ENCODE measurements at regions not wholly inside any gene's neighbourhood (a gene's known extent, or its start where the extent isn't known, plus 50 kb on each side); places are given as distances from the start of the nearest gene placed in this dataset.
"Not testable (repeated sequence)": the region's sequence is repeated elsewhere in the genome, so short reads cannot be mapped to it uniquely, and the experiment has no call there.

- no peak for DNase-seq
Measured at GRCh38 chr15:62324382-62324781, 159.3 kb upstream of the C2CD4B start.

GRCh38 chr15:62325597-62325996, 160.5 kb upstream of the C2CD4B start:
- no peak for DNase-seq

GRCh38 chr15:62326460-62327011, 161.5 kb upstream of the C2CD4B start:
- no peak for DNase-seq

GRCh38 chr15:62327406-62327805, 162.3 kb upstream of the C2CD4B start:
- no peak for DNase-seq

- DNase-seq = not testable (repeated sequence)
Measured at GRCh38 chr15:62332472-62332871, 167.4 kb upstream of the C2CD4B start.

GRCh38 chr15:62334536-62334935, 169.5 kb upstream of the C2CD4B start:
- no peak for DNase-seq

GRCh38 chr15:62337934-62338333, 172.8 kb upstream of the C2CD4B start:
- DNase-seq = no peak

- DNase-seq = no peak
Measured at GRCh38 chr15:62338497-62338896, 173.4 kb upstream of the C2CD4B start.

GRCh38 chr15:62342959-62343358, 177.9 kb upstream of the C2CD4B start:
- no peak for DNase-seq

GRCh38 chr15:62343397-62343796, 178.3 kb upstream of the C2CD4B start:
- DNase-seq = no peak

GRCh38 chr15:62344806-62345539, 179.9 kb upstream of the C2CD4B start:
- DNase-seq = peak; percentile 93

- DNase-seq = no peak
Measured at GRCh38 chr15:62346168-62346567, 181.1 kb upstream of the C2CD4B start.

- DNase-seq = peak; percentile 46
Measured at GRCh38 chr15:62348118-62348517, 183.0 kb upstream of the C2CD4B start.

- DNase-seq = peak; percentile 70
Measured at GRCh38 chr15:62348623-62349022, 183.5 kb upstream of the C2CD4B start.

- no peak for DNase-seq
Measured at GRCh38 chr15:62352817-62353216, 187.7 kb upstream of the C2CD4B start.

- DNase-seq = no peak
Measured at GRCh38 chr15:62357431-62357830, 192.3 kb upstream of the C2CD4B start.

- no peak for DNase-seq
Measured at GRCh38 chr15:62359416-62359815, 194.3 kb upstream of the C2CD4B start.

GRCh38 chr15:62360332-62361097, 195.4 kb upstream of the C2CD4B start:
- no peak for DNase-seq

- no peak for DNase-seq
Measured at GRCh38 chr15:62362144-62362543, 197.1 kb upstream of the C2CD4B start.

- no peak for DNase-seq
Measured at GRCh38 chr15:62362608-62363007, 197.5 kb upstream of the C2CD4B start.

GRCh38 chr15:62363913-62364312, 198.8 kb upstream of the C2CD4B start:
- DNase-seq = no peak

- DNase-seq = no peak
Measured at GRCh38 chr15:62365795-62366442, 200.8 kb upstream of the C2CD4B start.

GRCh38 chr15:62369454-62369853, 204.4 kb upstream of the C2CD4B start:
- no peak for DNase-seq

GRCh38 chr15:62371683-62372082, 206.6 kb upstream of the C2CD4B start:
- not testable (repeated sequence) for DNase-seq
